RWPE2 (cell line): ENCODE measurements at regions not wholly inside any gene's neighbourhood (a gene's known extent, or its start where the extent isn't known, plus 50 kb on each side); places are given as distances from the start of the nearest gene placed in this dataset.

ENCODE experiments used
- ATAC-seq: fragments of 200-7000 bp; cut with Tn5 transposase; 3 replicates; pipeline ENCODE4 v1.9.1; 2021; ENCODE audit warnings: low read depth
- DNase-seq: peaks from one replicate; pipeline ENCODE4 v3.0.0-alpha.2; 2020; ENCODE audit warnings: low spot score
- H3K27ac ChIP-seq: fragments of 450-650 bp; 2 replicates; pipeline ENCODE4 v1.5.1; 2017; ENCODE audit warnings: mild to moderate bottlenecking; ENCODE audit not compliant: poor library complexity, severe bottlenecking
- H3K27me3 ChIP-seq: fragments of 250-450 bp; sonication (Bioruptor Pico); 2 replicates; pipeline ENCODE4 v1.5.1; 2021; ENCODE audit warnings: mild to moderate bottlenecking, moderate library complexity; ENCODE audit not compliant: insufficient read depth, poor library complexity, severe bottlenecking
- H3K36me3 ChIP-seq: fragments of 250-450 bp; sonication (Bioruptor Pico); 2 replicates; pipeline ENCODE4 v1.5.1; 2020; ENCODE audit warnings: low read depth, mild to moderate bottlenecking, moderate library complexity
- H3K4me1 ChIP-seq: fragments of 250-450 bp; sonication (Bioruptor Pico); 2 replicates; pipeline ENCODE4 v1.5.1; 2021; ENCODE audit warnings: mild to moderate bottlenecking, moderate library complexity; ENCODE audit not compliant: insufficient read depth, poor library complexity, severe bottlenecking
- H3K4me3 ChIP-seq: fragments of 250-450 bp; sonication (Bioruptor Pico); 2 replicates; pipeline ENCODE4 v1.5.1; 2021; ENCODE audit warnings: mild to moderate bottlenecking, moderate library complexity; ENCODE audit not compliant: severe bottlenecking
- H3K9me3 ChIP-seq: fragments of 250-450 bp; sonication (Bioruptor Pico); 2 replicates; pipeline ENCODE4 v1.5.1; 2021; ENCODE audit warnings: mild to moderate bottlenecking, moderate library complexity; ENCODE audit not compliant: severe bottlenecking
- TF ChIP-seq, protein P1 (sequence below): fragments of 450-650 bp; IDR thresholded peaks from one replicate; pipeline ENCODE4 v1.5.1; 2017; ENCODE audit warnings: mild to moderate bottlenecking, moderate library complexity; ENCODE audit not compliant: poor library complexity, severe bottlenecking

DNA sequence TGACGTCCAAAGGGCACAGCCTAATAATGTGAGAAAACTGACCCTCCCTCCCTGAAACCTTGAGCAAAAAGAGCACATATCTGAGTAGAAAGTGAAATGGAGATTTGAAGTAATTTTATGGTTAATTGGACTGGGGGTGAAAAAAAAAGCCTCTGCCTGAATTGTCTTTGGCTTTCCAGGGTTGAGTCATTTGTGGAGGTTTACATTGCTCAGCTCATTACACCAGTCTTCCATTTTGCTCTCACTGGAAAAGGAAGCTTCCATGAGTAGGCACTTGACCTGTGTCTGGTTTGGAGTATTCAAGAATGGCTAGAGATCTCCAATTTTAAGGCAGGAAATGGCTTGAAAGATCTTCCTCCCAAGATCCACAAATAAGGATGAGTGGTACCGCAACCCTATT is 273.9 kb downstream of the PDCD6IP start:
- TF ChIP-seq, protein P1, sequence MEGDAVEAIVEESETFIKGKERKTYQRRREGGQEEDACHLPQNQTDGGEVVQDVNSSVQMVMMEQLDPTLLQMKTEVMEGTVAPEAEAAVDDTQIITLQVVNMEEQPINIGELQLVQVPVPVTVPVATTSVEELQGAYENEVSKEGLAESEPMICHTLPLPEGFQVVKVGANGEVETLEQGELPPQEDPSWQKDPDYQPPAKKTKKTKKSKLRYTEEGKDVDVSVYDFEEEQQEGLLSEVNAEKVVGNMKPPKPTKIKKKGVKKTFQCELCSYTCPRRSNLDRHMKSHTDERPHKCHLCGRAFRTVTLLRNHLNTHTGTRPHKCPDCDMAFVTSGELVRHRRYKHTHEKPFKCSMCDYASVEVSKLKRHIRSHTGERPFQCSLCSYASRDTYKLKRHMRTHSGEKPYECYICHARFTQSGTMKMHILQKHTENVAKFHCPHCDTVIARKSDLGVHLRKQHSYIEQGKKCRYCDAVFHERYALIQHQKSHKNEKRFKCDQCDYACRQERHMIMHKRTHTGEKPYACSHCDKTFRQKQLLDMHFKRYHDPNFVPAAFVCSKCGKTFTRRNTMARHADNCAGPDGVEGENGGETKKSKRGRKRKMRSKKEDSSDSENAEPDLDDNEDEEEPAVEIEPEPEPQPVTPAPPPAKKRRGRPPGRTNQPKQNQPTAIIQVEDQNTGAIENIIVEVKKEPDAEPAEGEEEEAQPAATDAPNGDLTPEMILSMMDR: no peak
- H3K36me3 ChIP-seq: no peaks in the 10 kb centered on the region
- H3K27me3 ChIP-seq: no peaks in the 10 kb centered on the region
- H3K4me1 ChIP-seq: no peaks in the 10 kb centered on the region
- no peaks in the 10 kb centered on the region for H3K9me3 ChIP-seq
- H3K27ac ChIP-seq: no peak overlapping the region
- DNase-seq: no peak
- H3K4me3 ChIP-seq: no peak overlapping the region
- ATAC-seq: no peak

GRCh38 chr3:34073111-34073510 is 274.7 kb downstream of the PDCD6IP start:
- no peak overlapping the region for H3K4me3 ChIP-seq
- no peaks in the 10 kb centered on the region for H3K4me1 ChIP-seq
- H3K27me3 ChIP-seq: no peaks in the 10 kb centered on the region
- TF ChIP-seq, protein P1: no peak
- H3K27ac ChIP-seq: no peak overlapping the region
- no peaks in the 10 kb centered on the region for H3K36me3 ChIP-seq
- no peak for ATAC-seq
- DNase-seq: no peak
- no peaks in the 10 kb centered on the region for H3K9me3 ChIP-seq

GRCh38 chr3:34073961-34074360 is 275.5 kb downstream of the PDCD6IP start:
- Histone ChIP-seq H3K36me3 (no peaks in the 10 kb centered on the region), H3K27ac (no peak overlapping the region), H3K4me3 (no peak overlapping the region), H3K9me3 (no peaks in the 10 kb centered on the region), H3K27me3 (no peaks in the 10 kb centered on the region), H3K4me1 (no peaks in the 10 kb centered on the region)
- TF ChIP-seq, protein P1: no peak
- DNase-seq: no peak
- ATAC-seq: no peak

GRCh38 chr3:34075975-34076374 is 277.5 kb downstream of the PDCD6IP start:
- TF ChIP-seq, protein P1: no peak

DNA sequence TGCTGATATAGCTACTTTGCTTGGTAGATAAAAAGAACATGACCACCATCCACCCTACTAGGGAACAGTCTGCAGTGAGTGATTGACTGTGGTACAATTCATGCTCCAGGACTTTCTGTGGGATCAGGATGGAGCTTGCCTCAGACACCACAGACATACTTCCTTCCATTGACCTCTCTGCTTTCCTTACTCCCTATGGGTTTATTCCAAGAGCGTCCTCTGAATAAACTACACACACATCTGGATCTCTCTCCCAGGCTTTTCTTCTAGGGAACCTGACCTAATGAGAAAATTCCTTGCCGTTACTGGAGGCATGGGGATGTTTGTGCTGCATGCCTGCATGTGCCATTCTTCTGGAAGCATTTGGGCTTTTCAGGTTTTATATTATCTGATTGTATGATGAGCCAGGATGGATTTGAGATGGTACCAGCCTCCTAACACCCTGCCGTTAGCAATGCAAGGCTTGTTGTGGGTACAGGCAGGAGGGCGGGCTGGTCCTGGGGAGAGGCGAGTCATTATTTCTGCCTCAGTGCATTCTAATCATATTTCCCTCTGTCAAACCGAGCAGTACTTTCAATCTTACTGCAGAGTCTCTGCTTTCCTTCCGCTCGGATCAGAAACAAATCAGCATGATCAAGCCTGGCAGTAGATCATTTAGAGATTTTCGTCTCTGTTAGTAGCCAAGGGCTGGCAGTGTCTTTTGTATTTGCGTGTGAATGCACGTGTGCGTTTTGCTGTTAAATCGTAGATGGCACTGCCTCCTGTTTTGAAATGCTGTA is 279.2 kb downstream of the PDCD6IP start:
- TF ChIP-seq, protein P1: no peak
- Histone ChIP-seq H3K4me1 (no peaks in the 10 kb centered on the region), H3K4me3 (no peak overlapping the region), H3K27ac (no peak overlapping the region), H3K27me3 (no peaks in the 10 kb centered on the region), H3K9me3 (no peaks in the 10 kb centered on the region), H3K36me3 (no peaks in the 10 kb centered on the region)
- DNase-seq: no peak
- ATAC-seq: no peak

More at GRCh38 chr3:34075975-34076374, 277.5 kb downstream of the PDCD6IP start:
- Histone ChIP-seq H3K27me3 (no peaks in the 10 kb centered on the region), H3K36me3 (no peaks in the 10 kb centered on the region), H3K4me1 (no peaks in the 10 kb centered on the region), H3K4me3 (no peak overlapping the region), H3K27ac (no peak overlapping the region), H3K9me3 (no peaks in the 10 kb centered on the region)
- no peak for DNase-seq
- ATAC-seq: no peak
